ENCODE measurements at regions not wholly inside any gene's neighbourhood (a gene's known extent, or its start where the extent isn't known, plus 50 kb on each side); places are given as distances from the start of the nearest gene placed in this dataset.

GRCh38 chr18:73961804-73962203, 185.8 kb downstream of the FBXO15 start:
- DNase-seq: no peak

GRCh38 chr18:73959352-73959751, 188.3 kb downstream of the FBXO15 start:
- DNase-seq: no peak

GRCh38 chr18:73954268-73954667, 193.4 kb downstream of the FBXO15 start:
- DNase-seq: no peak

- no peak for DNase-seq
Observed at GRCh38 chr18:73952296-73952946, 195.2 kb downstream of the FBXO15 start.

GRCh38 chr18:73950116-73950700, 197.4 kb downstream of the FBXO15 start:
- no peak for DNase-seq

- DNase-seq: no peak
Observed at GRCh38 chr18:73948497-73948896, 199.1 kb downstream of the FBXO15 start.

- DNase-seq: no peak
Observed at GRCh38 chr18:73948084-73948483, 199.6 kb downstream of the FBXO15 start.

- no peak for DNase-seq
Observed at GRCh38 chr18:73947180-73947921, 200.3 kb downstream of the FBXO15 start.

- DNase-seq: no peak
Observed at GRCh38 chr18:73945130-73945792, 202.4 kb downstream of the FBXO15 start.

GRCh38 chr18:73944715-73945114, 202.9 kb downstream of the FBXO15 start:
- no peak for DNase-seq

- no peak for DNase-seq
Observed at GRCh38 chr18:73943763-73944162, 203.9 kb downstream of the FBXO15 start.

- no peak for DNase-seq
Observed at GRCh38 chr18:73942956-73943355, 204.7 kb downstream of the FBXO15 start.

- no peak for DNase-seq
Observed at GRCh38 chr18:73942081-73942625, 205.5 kb downstream of the FBXO15 start.

- no peak for DNase-seq
Observed at GRCh38 chr18:73940721-73941120, 206.9 kb downstream of the FBXO15 start.

GRCh38 chr18:73939391-73939790, 208.2 kb downstream of the FBXO15 start:
- DNase-seq: no peak

GRCh38 chr18:73933685-73934084, 213.9 kb downstream of the FBXO15 start:
- no peak for DNase-seq

- DNase-seq: no peak
Observed at GRCh38 chr18:73932976-73933375, 214.7 kb downstream of the FBXO15 start.

- no peak for DNase-seq
Observed at GRCh38 chr18:73927496-73927895, 220.1 kb downstream of the FBXO15 start.

- DNase-seq: no peak
Observed at GRCh38 chr18:73924836-73925235, 222.8 kb downstream of the FBXO15 start.

GRCh38 chr18:73924307-73924706, 223.3 kb downstream of the FBXO15 start:
- no peak for DNase-seq

- no peak for DNase-seq
Observed at GRCh38 chr18:73923866-73924265, 223.8 kb downstream of the FBXO15 start.

GRCh38 chr18:73920033-73920432, 227.6 kb downstream of the FBXO15 start:
- no peak for DNase-seq

GRCh38 chr18:73918816-73919215, 228.8 kb downstream of the FBXO15 start:
- DNase-seq: no peak
